Activated CD4-positive, alpha-beta T cell treated with anti-CD3 and anti-CD28 coated beads for 36 hours (primary cell): ENCODE measurements at regions not wholly inside any gene's neighbourhood (a gene's known extent, or its start where the extent isn't known, plus 50 kb on each side); places are given as distances from the start of the nearest gene placed in this dataset.

Experiments used
- ATAC-seq: fragments of 200-7000 bp; cut with Tn5 transposase; one replicate; pipeline ENCODE4 v1.10.0; 2021; ENCODE audit warnings: mild to moderate bottlenecking, moderate library complexity
- CTCF ChIA-PET: fragments of 350-600 bp; sonication (Branson Sonifier 250); formaldehyde crosslinking; loops from one replicate; lab custom pipeline; 2021; ENCODE audit warnings: antibody characterized with exemption; lab: Charles Lee
- POLR2A ChIA-PET: fragments of 350-600 bp; sonication (Branson Sonifier 250); formaldehyde crosslinking; loops from one replicate; lab custom pipeline; 2021; ENCODE audit warnings: antibody characterized with exemption, inconsistent platforms; lab: Charles Lee
- DNase-seq: peaks from one replicate; pipeline ENCODE4 v3.0.0-alpha.2; 2020
- H3K27ac Mint-ChIP-seq: one replicate; pipeline ENCODE4 v1.8.0; 2021; ENCODE audit warnings: mixed read lengths
- H3K27me3 Mint-ChIP-seq: one replicate; pipeline ENCODE4 v1.8.0; 2021; ENCODE audit warnings: mixed read lengths
- H3K36me3 Mint-ChIP-seq: one replicate; pipeline ENCODE4 v1.8.0; 2021; ENCODE audit warnings: low read depth, mixed read lengths
- H3K4me1 Mint-ChIP-seq: one replicate; pipeline ENCODE4 v1.8.0; 2021; ENCODE audit warnings: mixed read lengths
- H3K4me3 Mint-ChIP-seq: one replicate; pipeline ENCODE4 v1.8.0; 2021; ENCODE audit warnings: mild to moderate bottlenecking, moderate library complexity, mixed read lengths
- H3K9me3 Mint-ChIP-seq: one replicate; pipeline ENCODE4 v1.8.0; 2021; ENCODE audit warnings: low read depth, mixed read lengths
- intact Hi-C, 2 experiments: fragments of 100-400 bp; cut with DNase I in 1 of 2; cut with micrococcal nuclease in 1 of 2; formaldehyde crosslinking; loops; one replicate each; pipeline versions ENCODE4 v1.14.2 to v1.15.1; 2022 to 2024; cut with DNase I, micrococcal nuclease

DNA sequence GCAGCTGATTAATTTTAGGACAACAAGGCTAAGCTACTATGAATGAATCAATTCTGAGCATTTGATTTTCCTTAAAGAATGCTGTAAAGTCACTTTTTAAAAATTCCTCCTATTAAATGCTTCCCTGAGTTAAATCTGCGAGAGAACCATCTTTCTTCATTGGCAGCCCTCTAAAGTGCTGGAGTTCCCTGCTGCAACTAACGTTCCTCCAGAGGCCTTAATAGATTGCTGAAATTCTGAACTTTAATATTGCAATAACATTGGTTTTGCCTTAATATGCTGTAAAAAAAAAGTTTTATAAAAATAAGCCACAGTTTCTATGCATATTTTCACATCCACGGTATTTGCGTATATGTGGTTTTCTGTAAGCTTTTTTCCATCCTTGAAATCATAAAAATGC, 298.0 kb upstream of the PIK3R1 start:
- Mint-ChIP-seq H3K27ac (no peak overlapping the region), H3K36me3 (no peaks in the 10 kb centered on the region), H3K4me1 (no peaks in the 10 kb centered on the region), H3K4me3 (no peak overlapping the region), H3K27me3 (peaks cover 2% of the 10 kb centered on the region), H3K9me3 (peaks cover 4% of the 10 kb centered on the region)
- ChIA-PET POLR2A (interaction anchor here (0.6 kb wide), 1 partner anchor 18 kb away, joined by 3 read pairs; no protein-coding TSS in a partner anchor), CTCF (interaction anchor here (0.5 kb wide), 1 partner anchor 194 kb away, joined by 5 read pairs; no protein-coding TSS in a partner anchor)
- intact Hi-C loops = no loop called here
- ATAC-seq (no peak), DNase-seq (no peak)

- Mint-ChIP-seq H3K27ac (no peak overlapping the region), H3K36me3 (no peaks in the 10 kb centered on the region), H3K27me3 (no peaks in the 10 kb centered on the region), H3K9me3 (no peaks in the 10 kb centered on the region), H3K4me3 (no peak overlapping the region), H3K4me1 (no peaks in the 10 kb centered on the region)
- POLR2A ChIA-PET = no interaction called here
- DNase-seq (no peak), ATAC-seq (no peak)
- intact Hi-C loops = no loop called here
- CTCF ChIA-PET = no interaction called here
Measured at GRCh38 chr5:67910546-67910945, 305.0 kb upstream of the PIK3R1 start.

DNA sequence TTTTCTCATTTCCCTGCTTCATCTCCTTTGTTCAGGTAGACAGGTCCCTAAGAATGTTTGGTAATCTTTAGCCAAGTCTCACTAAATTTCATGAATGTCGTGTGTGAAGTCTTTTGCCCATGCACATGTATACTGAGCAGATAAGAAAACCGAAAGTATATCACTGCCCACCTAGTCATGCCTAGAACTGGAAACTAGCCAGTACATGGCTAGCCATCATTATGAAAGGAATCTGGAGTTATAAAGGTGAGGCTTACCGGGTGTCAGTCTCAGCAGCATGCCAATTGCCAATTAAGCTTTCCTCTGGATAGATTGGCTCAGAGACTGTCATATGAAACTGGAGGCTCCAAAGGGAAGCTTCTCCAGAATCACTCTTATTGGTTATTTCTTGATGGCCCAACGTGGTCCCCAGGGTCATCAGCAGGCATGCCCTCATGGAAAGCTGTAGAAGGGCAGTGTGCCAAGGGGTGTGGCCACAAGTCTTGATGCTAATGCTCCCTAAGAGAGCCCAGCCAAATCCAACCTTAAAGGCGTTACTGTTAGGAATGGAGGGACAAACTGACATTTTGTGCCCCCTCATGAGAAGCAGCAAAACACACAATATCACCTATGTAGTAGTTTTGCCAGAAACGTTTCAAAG, 307.3 kb upstream of the PIK3R1 start:
- no peaks in the 10 kb centered on the region for H3K4me1 Mint-ChIP-seq

GRCh38 chr5:67904366-67904765, 311.2 kb upstream of the PIK3R1 start:
- Mint-ChIP-seq H3K27ac (no peak overlapping the region), H3K9me3 (no peaks in the 10 kb centered on the region), H3K4me3 (no peak overlapping the region), H3K27me3 (peaks cover 2% of the 10 kb centered on the region), H3K4me1 (no peaks in the 10 kb centered on the region), H3K36me3 (no peaks in the 10 kb centered on the region)
- ATAC-seq (no peak), DNase-seq (no peak)
- intact Hi-C loops = no loop called here
- ChIA-PET POLR2A (no interaction called here), CTCF (no interaction called here)

More for the DNA sequence above, 307.3 kb upstream of the PIK3R1 start:
- Mint-ChIP-seq H3K27me3 (peaks cover 2% of the 10 kb centered on the region), H3K9me3 (no peaks in the 10 kb centered on the region), H3K36me3 (no peaks in the 10 kb centered on the region), H3K27ac (no peak overlapping the region), H3K4me3 (no peak overlapping the region)
- intact Hi-C loops = no loop called here
- no peak for DNase-seq
- POLR2A ChIA-PET = no interaction called here
- CTCF ChIA-PET = no interaction called here
- ATAC-seq = no peak

- intact Hi-C loops = no loop called here
- ATAC-seq = no peak
Measured at GRCh38 chr5:67903656-67904055, 311.9 kb upstream of the PIK3R1 start.

DNA sequence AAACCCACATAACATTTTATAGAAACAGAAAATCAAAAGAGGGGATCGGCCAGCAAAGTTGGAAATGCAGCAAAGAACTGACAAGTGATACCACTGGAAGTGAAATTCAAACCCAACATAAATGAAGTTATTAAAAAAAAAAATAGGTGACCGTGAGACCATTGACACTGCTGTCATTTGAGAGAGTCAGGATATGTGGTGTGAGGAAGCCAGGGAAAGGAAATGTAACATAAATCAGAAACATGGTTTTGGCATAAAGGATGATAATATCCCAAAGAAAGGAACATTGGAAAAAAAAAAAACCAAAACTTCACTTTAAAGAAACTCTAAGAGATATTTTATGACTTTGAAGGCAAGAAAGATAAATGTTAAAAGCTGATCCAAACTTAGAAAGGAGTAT, 312.4 kb upstream of the PIK3R1 start:
- intact Hi-C loops = no loop called here
- ATAC-seq (no peak), DNase-seq (no peak)
- peaks cover 2% of the 10 kb centered on the region for H3K27me3 Mint-ChIP-seq
- H3K27ac Mint-ChIP-seq = no peak overlapping the region
- H3K36me3 Mint-ChIP-seq = no peaks in the 10 kb centered on the region
- no peak overlapping the region for H3K4me3 Mint-ChIP-seq
- H3K9me3 Mint-ChIP-seq = no peaks in the 10 kb centered on the region
- H3K4me1 Mint-ChIP-seq = no peaks in the 10 kb centered on the region
- ChIA-PET POLR2A (no interaction called here), CTCF (no interaction called here)

More at GRCh38 chr5:67903656-67904055, 311.9 kb upstream of the PIK3R1 start:
- Mint-ChIP-seq H3K4me3 (no peak overlapping the region), H3K27me3 (peaks cover 2% of the 10 kb centered on the region), H3K36me3 (no peaks in the 10 kb centered on the region), H3K27ac (no peak overlapping the region), H3K4me1 (no peaks in the 10 kb centered on the region), H3K9me3 (no peaks in the 10 kb centered on the region)
- POLR2A ChIA-PET = no interaction called here
- CTCF ChIA-PET = no interaction called here
- DNase-seq = no peak

GRCh38 chr5:67902497-67902830, 313.1 kb upstream of the PIK3R1 start:
- DNase-seq (no peak), ATAC-seq (no peak)
- H3K4me1 Mint-ChIP-seq = no peaks in the 10 kb centered on the region
- intact Hi-C loops = no loop called here
- H3K27me3 Mint-ChIP-seq = peaks cover 2% of the 10 kb centered on the region
- no peaks in the 10 kb centered on the region for H3K9me3 Mint-ChIP-seq
- ChIA-PET CTCF (no interaction called here), POLR2A (no interaction called here)
- H3K36me3 Mint-ChIP-seq = no peaks in the 10 kb centered on the region
- no peak overlapping the region for H3K4me3 Mint-ChIP-seq
- H3K27ac Mint-ChIP-seq = no peak overlapping the region

DNA sequence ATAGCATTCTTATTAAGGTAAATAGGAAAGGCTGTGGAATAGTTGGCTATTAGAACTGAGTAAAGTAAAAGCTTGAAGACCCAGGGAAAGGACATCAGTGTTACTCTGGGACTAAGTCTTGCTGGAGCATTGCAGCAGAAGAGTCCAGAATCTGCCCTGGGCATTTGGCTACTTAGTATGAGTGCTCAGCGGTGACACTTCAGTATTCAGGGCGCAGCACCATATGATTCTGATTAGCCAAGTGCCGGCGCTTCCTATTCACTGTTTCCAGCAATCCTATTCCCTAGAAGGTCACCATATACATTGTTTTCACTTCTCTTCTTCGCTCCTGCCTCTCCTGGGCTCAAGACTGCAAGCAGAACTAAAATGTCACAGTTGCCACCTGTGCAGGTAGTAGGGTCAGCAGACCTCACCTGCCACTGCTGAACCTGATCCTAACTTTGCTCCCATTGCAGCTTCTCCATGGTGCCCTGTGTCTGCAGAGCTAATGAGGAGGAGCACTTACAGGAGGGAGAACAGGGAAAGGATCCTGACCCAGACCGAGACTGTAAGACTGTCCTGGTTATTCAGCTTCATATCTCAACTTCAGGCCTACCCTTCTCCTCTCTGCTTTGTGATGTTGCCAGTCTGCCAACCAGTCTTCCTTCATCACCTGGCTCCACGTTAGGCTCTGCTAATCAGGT, 313.6 kb upstream of the PIK3R1 start:
- Mint-ChIP-seq H3K36me3 (no peaks in the 10 kb centered on the region), H3K4me3 (no peak overlapping the region), H3K9me3 (no peaks in the 10 kb centered on the region), H3K4me1 (no peaks in the 10 kb centered on the region), H3K27me3 (peaks cover 2% of the 10 kb centered on the region), H3K27ac (no peak overlapping the region)
- intact Hi-C loops = no loop called here
- ChIA-PET CTCF (no interaction called here), POLR2A (no interaction called here)
- no peak for ATAC-seq
- DNase-seq = no peak

- POLR2A ChIA-PET = no interaction called here
Measured at GRCh38 chr5:67900514-67900913, 315.0 kb upstream of the PIK3R1 start.

GRCh38 chr5:67897980-67898379, 317.6 kb upstream of the PIK3R1 start:
- ATAC-seq (no peak), DNase-seq (no peak)
- ChIA-PET POLR2A (no interaction called here), CTCF (no interaction called here)
- intact Hi-C loops = no loop called here
- H3K27ac Mint-ChIP-seq = no peak overlapping the region
- H3K9me3 Mint-ChIP-seq = peaks cover 4% of the 10 kb centered on the region
- H3K36me3 Mint-ChIP-seq = no peaks in the 10 kb centered on the region
- no peaks in the 10 kb centered on the region for H3K27me3 Mint-ChIP-seq
- H3K4me1 Mint-ChIP-seq = no peaks in the 10 kb centered on the region
- no peak overlapping the region for H3K4me3 Mint-ChIP-seq

More at GRCh38 chr5:67900514-67900913, 315.0 kb upstream of the PIK3R1 start:
- Mint-ChIP-seq H3K4me1 (no peaks in the 10 kb centered on the region), H3K27ac (no peak overlapping the region), H3K36me3 (no peaks in the 10 kb centered on the region), H3K27me3 (peaks cover 2% of the 10 kb centered on the region), H3K4me3 (no peak overlapping the region), H3K9me3 (peaks cover 4% of the 10 kb centered on the region)
- intact Hi-C loops = no loop called here
- CTCF ChIA-PET = no interaction called here
- no peak for DNase-seq
- no peak for ATAC-seq

DNA sequence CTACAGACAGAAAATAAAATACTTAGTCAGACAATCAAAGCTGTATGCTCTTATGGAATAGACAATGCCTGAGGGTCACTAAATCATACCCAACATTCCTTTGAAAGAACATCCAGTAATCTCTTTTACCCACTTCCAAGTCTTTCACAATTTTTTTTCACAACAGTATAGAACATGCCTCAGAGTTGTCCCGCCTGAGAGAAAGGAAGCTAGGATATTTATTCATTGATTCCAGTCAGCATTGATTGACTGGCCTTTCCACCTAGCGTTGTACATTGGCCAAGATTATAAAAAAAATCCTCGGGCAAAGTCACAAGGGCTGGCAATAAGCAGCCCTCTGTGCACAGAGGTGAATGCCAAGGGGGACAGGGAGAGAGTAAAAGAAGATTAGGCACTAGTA, 318.1 kb upstream of the PIK3R1 start:
- Mint-ChIP-seq H3K4me1 (no peaks in the 10 kb centered on the region), H3K27ac (no peak overlapping the region), H3K4me3 (no peak overlapping the region), H3K9me3 (peaks cover 4% of the 10 kb centered on the region), H3K27me3 (no peaks in the 10 kb centered on the region), H3K36me3 (no peaks in the 10 kb centered on the region)
- ChIA-PET POLR2A (no interaction called here), CTCF (no interaction called here)
- DNase-seq (no peak), ATAC-seq (no peak)
- intact Hi-C loops = no loop called here

- Mint-ChIP-seq H3K36me3 (no peaks in the 10 kb centered on the region), H3K27ac (no peak overlapping the region), H3K4me1 (no peaks in the 10 kb centered on the region), H3K4me3 (no peak overlapping the region), H3K9me3 (peaks cover 6% of the 10 kb centered on the region), H3K27me3 (no peaks in the 10 kb centered on the region)
- ATAC-seq (no peak), DNase-seq (no peak)
- ChIA-PET CTCF (no interaction called here), POLR2A (no interaction called here)
- intact Hi-C loops = no loop called here
Measured at GRCh38 chr5:67896930-67897313, 318.6 kb upstream of the PIK3R1 start.
